Stomach (tissue), 4 donors: ENCODE measurements at regions not wholly inside any gene's neighbourhood (a gene's known extent, or its start where the extent isn't known, plus 50 kb on each side); places are given as distances from the start of the nearest gene placed in this dataset.
"Not testable (repeated sequence)": the region's sequence is repeated elsewhere in the genome, so short reads cannot be mapped to it uniquely, and the experiment has no call there.

Experiments used
- CTCF ChIP-seq, 7 experiments: fragments of 450-650 bp in 4 of 7; fragments of 200-600 bp in 3 of 7; sonication (generic) in 3 of 7; IDR thresholded peaks; one replicate each; pipeline ENCODE4 v1.5.1; 2016 to 2019; ENCODE audit warnings: antibody characterized with exemption in 7 of 7, control low read depth in 2 of 7, mild to moderate bottlenecking in 1 of 7
- POLR2A ChIP-seq, 4 donors: fragments of 450-650 bp; IDR thresholded peaks; one replicate each; pipeline ENCODE4 v1.6.1; 2016; ENCODE audit warnings: antibody characterized with exemption in 4 of 4, control low read depth in 2 of 4, mild to moderate bottlenecking in 1 of 4, moderate library complexity in 1 of 4

GRCh38 chr9:39545079-39545478, 189.6 kb downstream of the SPATA31A1 start:
- not testable (repeated sequence) for TF ChIP-seq POLR2A, CTCF (IDR thresholded peaks at IDR 0.05)
